PFSK-1 (cell line): ENCODE measurements at regions not wholly inside any gene's neighbourhood (a gene's known extent, or its start where the extent isn't known, plus 50 kb on each side); places are given as distances from the start of the nearest gene placed in this dataset.

Source experiments
- POLR2AphosphoS5 ChIP-seq: IDR thresholded peaks from 2 replicates; pipeline ENCODE4 v1.6.1; 2012; ENCODE audit warnings: low read depth, mild to moderate bottlenecking, control low read depth, low read length, moderate library complexity
- SIN3A ChIP-seq: IDR thresholded peaks from 2 replicates; pipeline ENCODE4 v1.6.1; 2012; ENCODE audit warnings: mild to moderate bottlenecking, low read length, moderate library complexity, borderline replicate concordance; ENCODE audit not compliant: insufficient read depth
- TF ChIP-seq, protein P1 (sequence below), 2 experiments: IDR thresholded peaks; 2 replicates each; pipeline versions ENCODE4 v1.6.1 to v1.8.0; 2011 to 2012; ENCODE audit warnings: low read depth in 2 of 2, low read length in 2 of 2, control low read depth in 1 of 2, inconsistent platforms in 1 of 2, mild to moderate bottlenecking in 1 of 2, moderate library complexity in 1 of 2; ENCODE audit not compliant: insufficient read depth in 1 of 2

DNA sequence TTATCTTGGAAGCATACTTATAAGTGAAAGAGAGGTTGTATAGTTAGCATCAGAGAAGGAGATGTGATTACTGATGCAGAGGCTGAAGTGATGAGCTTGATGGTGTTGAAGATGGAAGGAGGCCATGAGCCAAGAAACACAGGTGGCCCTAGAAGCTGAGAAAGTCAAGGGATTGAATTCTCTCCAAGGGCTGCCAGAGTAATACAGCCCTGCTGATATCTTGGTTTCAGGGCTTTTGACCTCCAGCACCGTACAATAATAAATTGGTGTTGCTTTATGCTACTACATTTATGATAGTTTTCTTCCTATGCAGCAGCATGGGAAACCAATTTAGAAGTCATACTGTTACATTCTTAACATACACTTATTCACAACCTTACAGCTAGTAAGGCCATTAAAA, 1133.3 kb downstream of the AACS start:
- TF ChIP-seq, protein P1, sequence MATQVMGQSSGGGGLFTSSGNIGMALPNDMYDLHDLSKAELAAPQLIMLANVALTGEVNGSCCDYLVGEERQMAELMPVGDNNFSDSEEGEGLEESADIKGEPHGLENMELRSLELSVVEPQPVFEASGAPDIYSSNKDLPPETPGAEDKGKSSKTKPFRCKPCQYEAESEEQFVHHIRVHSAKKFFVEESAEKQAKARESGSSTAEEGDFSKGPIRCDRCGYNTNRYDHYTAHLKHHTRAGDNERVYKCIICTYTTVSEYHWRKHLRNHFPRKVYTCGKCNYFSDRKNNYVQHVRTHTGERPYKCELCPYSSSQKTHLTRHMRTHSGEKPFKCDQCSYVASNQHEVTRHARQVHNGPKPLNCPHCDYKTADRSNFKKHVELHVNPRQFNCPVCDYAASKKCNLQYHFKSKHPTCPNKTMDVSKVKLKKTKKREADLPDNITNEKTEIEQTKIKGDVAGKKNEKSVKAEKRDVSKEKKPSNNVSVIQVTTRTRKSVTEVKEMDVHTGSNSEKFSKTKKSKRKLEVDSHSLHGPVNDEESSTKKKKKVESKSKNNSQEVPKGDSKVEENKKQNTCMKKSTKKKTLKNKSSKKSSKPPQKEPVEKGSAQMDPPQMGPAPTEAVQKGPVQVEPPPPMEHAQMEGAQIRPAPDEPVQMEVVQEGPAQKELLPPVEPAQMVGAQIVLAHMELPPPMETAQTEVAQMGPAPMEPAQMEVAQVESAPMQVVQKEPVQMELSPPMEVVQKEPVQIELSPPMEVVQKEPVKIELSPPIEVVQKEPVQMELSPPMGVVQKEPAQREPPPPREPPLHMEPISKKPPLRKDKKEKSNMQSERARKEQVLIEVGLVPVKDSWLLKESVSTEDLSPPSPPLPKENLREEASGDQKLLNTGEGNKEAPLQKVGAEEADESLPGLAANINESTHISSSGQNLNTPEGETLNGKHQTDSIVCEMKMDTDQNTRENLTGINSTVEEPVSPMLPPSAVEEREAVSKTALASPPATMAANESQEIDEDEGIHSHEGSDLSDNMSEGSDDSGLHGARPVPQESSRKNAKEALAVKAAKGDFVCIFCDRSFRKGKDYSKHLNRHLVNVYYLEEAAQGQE (IDR thresholded peaks at IDR 0.05; ENCODE audit: insufficient read depth in 1 of 2, low read depth in 2 of 2, low read length in 2 of 2): no peak
- TF ChIP-seq POLR2AphosphoS5 (no peak), SIN3A (no peak)
